Lower leg skin (tissue), 3 donors: ENCODE measurements at regions not wholly inside any gene's neighbourhood (a gene's known extent, or its start where the extent isn't known, plus 50 kb on each side); places are given as distances from the start of the nearest gene placed in this dataset.

ENCODE experiments used
- POLR2A ChIP-seq, 2 donors: fragments of 450-650 bp; IDR thresholded peaks; one replicate each; pipeline ENCODE4 v1.6.1; 2016 to 2017; ENCODE audit warnings: antibody characterized with exemption in 2 of 2, mild to moderate bottlenecking in 1 of 2, moderate library complexity in 1 of 2
- TF ChIP-seq, protein P1 (sequence below), 3 donors: fragments of 450-650 bp; IDR thresholded peaks; one replicate each; pipeline ENCODE4 v1.5.1; 2016; ENCODE audit warnings: antibody characterized with exemption in 3 of 3, mild to moderate bottlenecking in 3 of 3, moderate library complexity in 2 of 3

DNA sequence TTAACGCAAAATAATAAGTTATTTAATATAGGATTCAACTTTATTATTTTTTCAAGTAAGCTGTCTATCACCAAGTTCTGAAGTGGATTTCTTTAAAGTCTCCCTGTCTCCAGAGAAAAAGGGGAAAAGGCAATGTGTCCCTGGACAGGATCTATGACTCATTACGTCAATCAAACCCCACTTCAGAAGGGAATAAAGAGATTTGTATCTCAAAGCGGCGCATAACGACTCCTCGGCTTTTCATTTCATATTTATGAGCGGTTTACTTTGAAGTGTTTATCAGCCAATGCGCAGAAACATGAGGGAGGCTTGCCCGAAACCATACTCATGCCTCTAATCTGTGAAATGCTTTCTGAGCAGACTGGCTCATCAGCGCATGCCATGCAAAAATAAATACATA is 938.6 kb upstream of the WWC1 start:
- TF ChIP-seq, protein P1, sequence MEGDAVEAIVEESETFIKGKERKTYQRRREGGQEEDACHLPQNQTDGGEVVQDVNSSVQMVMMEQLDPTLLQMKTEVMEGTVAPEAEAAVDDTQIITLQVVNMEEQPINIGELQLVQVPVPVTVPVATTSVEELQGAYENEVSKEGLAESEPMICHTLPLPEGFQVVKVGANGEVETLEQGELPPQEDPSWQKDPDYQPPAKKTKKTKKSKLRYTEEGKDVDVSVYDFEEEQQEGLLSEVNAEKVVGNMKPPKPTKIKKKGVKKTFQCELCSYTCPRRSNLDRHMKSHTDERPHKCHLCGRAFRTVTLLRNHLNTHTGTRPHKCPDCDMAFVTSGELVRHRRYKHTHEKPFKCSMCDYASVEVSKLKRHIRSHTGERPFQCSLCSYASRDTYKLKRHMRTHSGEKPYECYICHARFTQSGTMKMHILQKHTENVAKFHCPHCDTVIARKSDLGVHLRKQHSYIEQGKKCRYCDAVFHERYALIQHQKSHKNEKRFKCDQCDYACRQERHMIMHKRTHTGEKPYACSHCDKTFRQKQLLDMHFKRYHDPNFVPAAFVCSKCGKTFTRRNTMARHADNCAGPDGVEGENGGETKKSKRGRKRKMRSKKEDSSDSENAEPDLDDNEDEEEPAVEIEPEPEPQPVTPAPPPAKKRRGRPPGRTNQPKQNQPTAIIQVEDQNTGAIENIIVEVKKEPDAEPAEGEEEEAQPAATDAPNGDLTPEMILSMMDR (IDR thresholded peaks at IDR 0.05), result no peak
- TF ChIP-seq POLR2A (IDR thresholded peaks at IDR 0.05), result no peak
